Esophagus muscularis mucosa (tissue), 4 donors: ENCODE measurements at regions not wholly inside any gene's neighbourhood (a gene's known extent, or its start where the extent isn't known, plus 50 kb on each side); places are given as distances from the start of the nearest gene placed in this dataset.

ENCODE experiments used
- DNase-seq: peaks from one replicate; pipeline ENCODE4 v3.0.0-alpha.2; 2017; ENCODE audit errors: extremely low spot score
- H3K27ac ChIP-seq, 4 donors: fragments of 200-600 bp; sonication (generic); replicated peaks in 1 of 4; 1 replicate in 3 of 4; 2 replicates in 1 of 4; pipeline ENCODE4 v1.5.1; 2016 to 2019; ENCODE audit warnings: mild to moderate bottlenecking in 1 of 4
- H3K27me3 ChIP-seq, 4 donors: fragments of 200-600 bp; sonication (generic); one replicate each; pipeline versions ENCODE4 v1.5.1 to v1.6.0; 2016 to 2019
- H3K36me3 ChIP-seq, 4 donors: fragments of 200-600 bp; sonication (generic); one replicate each; pipeline ENCODE4 v1.5.1; 2016 to 2019
- H3K4me1 ChIP-seq, 4 donors: fragments of 200-600 bp; sonication (generic); one replicate each; pipeline ENCODE4 v1.5.1; 2016 to 2019
- H3K4me3 ChIP-seq, 4 donors: fragments of 200-600 bp; sonication (generic); 1 replicate in 2 of 4; 2 replicates in 2 of 4; pipeline ENCODE4 v1.5.1; 2016 to 2019; ENCODE audit warnings: mild to moderate bottlenecking in 4 of 4, moderate library complexity in 1 of 4
- H3K9me3 ChIP-seq, 4 donors: fragments of 200-600 bp; sonication (generic); 1 replicate in 3 of 4; 2 replicates in 1 of 4; pipeline ENCODE4 v1.5.1; 2016 to 2019
- CTCF ChIP-seq, 3 experiments: fragments of 200-600 bp in 2 of 3; fragments of 450-650 bp in 1 of 3; sonication (generic) in 2 of 3; IDR thresholded peaks; one replicate each; pipeline ENCODE4 v1.5.1; 2017 to 2019; ENCODE audit warnings: antibody characterized with exemption in 3 of 3, mild to moderate bottlenecking in 2 of 3, moderate library complexity in 1 of 3
- EP300 ChIP-seq: sonication (generic); formaldehyde crosslinking; IDR thresholded peaks from one replicate; pipeline ENCODE4 v1.6.1; 2017; ENCODE audit warnings: antibody characterized with exemption
- POLR2A ChIP-seq: fragments of 450-650 bp; IDR thresholded peaks from one replicate; pipeline ENCODE4 v1.6.1; 2017; ENCODE audit warnings: antibody characterized with exemption, moderate library complexity, mild to moderate bottlenecking, low read depth
- POLR2AphosphoS5 ChIP-seq, 2 donors: sonication (generic); formaldehyde crosslinking; IDR thresholded peaks; one replicate each; pipeline ENCODE4 v1.6.1; 2017; ENCODE audit warnings: antibody characterized with exemption in 2 of 2
- WGBS: methylation state at CpG from one replicate; pipeline ENCODE4 v1.1.5; 2018; 5-methylcytosine and 5-hydroxymethylcytosine counted together
- intact Hi-C: fragments of 100-400 bp; cut with DNase I; formaldehyde crosslinking; loops from one replicate; pipeline ENCODE4 v1.15.1; 2023

GRCh38 chr21:25422610-25423608, 184.4 kb downstream of the MRPL39 start:
- no peaks in the 10 kb centered on the region for H3K36me3 ChIP-seq
- H3K9me3 ChIP-seq = no peaks in the 10 kb centered on the region
- DNase-seq = no peak
- WGBS = 83% methylated on average over 4 of the region's 4 CpGs
- no peaks in the 10 kb centered on the region for H3K27me3 ChIP-seq
- no peaks in the 10 kb centered on the region for H3K4me1 ChIP-seq
- no peak overlapping the region for H3K27ac ChIP-seq
- intact Hi-C loops = no loop called here
- no peak overlapping the region for H3K4me3 ChIP-seq
- TF ChIP-seq EP300 (no peak), POLR2AphosphoS5 (IDR thresholded peaks at IDR 0.05) (no peak), CTCF (IDR thresholded peaks at IDR 0.05) (no peak), POLR2A (no peak)

GRCh38 chr21:25421321-25422028, 185.8 kb downstream of the MRPL39 start:
- Histone ChIP-seq H3K4me1 (no peaks in the 10 kb centered on the region), H3K36me3 (no peaks in the 10 kb centered on the region), H3K9me3 (no peaks in the 10 kb centered on the region), H3K4me3 (no peak overlapping the region), H3K27ac (no peak overlapping the region), H3K27me3 (no peaks in the 10 kb centered on the region)
- TF ChIP-seq CTCF (IDR thresholded peaks at IDR 0.05) (peak in 2 of 3 experiments; percentile 19 to 32), POLR2A (no peak)
- 37% methylated on average over 6 of the region's 6 CpGs for WGBS
- DNase-seq = no peak
- intact Hi-C loops = no loop called here

- DNase-seq = no peak
- Histone ChIP-seq H3K27me3 (no peaks in the 10 kb centered on the region), H3K9me3 (no peaks in the 10 kb centered on the region), H3K27ac (no peak overlapping the region), H3K4me3 (no peak overlapping the region), H3K4me1 (no peaks in the 10 kb centered on the region), H3K36me3 (no peaks in the 10 kb centered on the region)
- intact Hi-C loops = no loop called here
- TF ChIP-seq CTCF (IDR thresholded peaks at IDR 0.05) (no peak), POLR2AphosphoS5 (IDR thresholded peaks at IDR 0.05) (no peak), EP300 (no peak), POLR2A (no peak)
- WGBS = 82% methylated on average over 4 of the region's 4 CpGs
Observed at GRCh38 chr21:25420831-25421230, 186.4 kb downstream of the MRPL39 start.

- TF ChIP-seq POLR2AphosphoS5 (IDR thresholded peaks at IDR 0.05) (no peak), EP300 (no peak), POLR2A (no peak), CTCF (IDR thresholded peaks at IDR 0.05) (no peak)
- WGBS = 75% methylated on average over 2 of the region's 2 CpGs
- H3K4me1 ChIP-seq = no peaks in the 10 kb centered on the region
- H3K27ac ChIP-seq = no peak overlapping the region
- H3K9me3 ChIP-seq = peaks cover 0 to 6% (median 2%) of the 10 kb centered on the region in 4 donors
- no peak for DNase-seq
- intact Hi-C loops = no loop called here
- no peak overlapping the region for H3K4me3 ChIP-seq
- no peaks in the 10 kb centered on the region for H3K27me3 ChIP-seq
- H3K36me3 ChIP-seq = no peaks in the 10 kb centered on the region
Observed at GRCh38 chr21:25416669-25417068, 190.6 kb downstream of the MRPL39 start.
